Tibial artery (tissue), 4 donors: ENCODE measurements at regions not wholly inside any gene's neighbourhood (a gene's known extent, or its start where the extent isn't known, plus 50 kb on each side); places are given as distances from the start of the nearest gene placed in this dataset.

ENCODE experiments used
- DNase-seq, 2 donors: peaks; one replicate each; pipeline ENCODE4 v3.0.0-alpha.2; 2019
- H3K27ac ChIP-seq, 2 donors: fragments of 200-600 bp; sonication (generic) in 1 of 2; 1 replicate in 1 of 2; 2 replicates in 1 of 2; pipeline ENCODE4 v1.5.1; 2018 to 2019; ENCODE audit warnings: mild to moderate bottlenecking in 1 of 2
- H3K27me3 ChIP-seq, 2 donors: fragments of 200-600 bp; sonication (generic) in 1 of 2; one replicate each; pipeline versions ENCODE4 v1.5.1 to v1.6.0; 2016 to 2019
- H3K36me3 ChIP-seq, 3 donors: fragments of 200-600 bp; sonication (generic) in 2 of 3; one replicate each; pipeline ENCODE4 v1.5.1; 2016 to 2019; ENCODE audit warnings: mild to moderate bottlenecking in 2 of 3
- H3K4me1 ChIP-seq, 4 donors: fragments of 200-600 bp; sonication (generic) in 2 of 4; 1 replicate in 3 of 4; 2 replicates in 1 of 4; pipeline ENCODE4 v1.5.1; 2016 to 2019
- H3K4me3 ChIP-seq, 2 donors: fragments of 200-600 bp; sonication (generic) in 1 of 2; 1 replicate in 1 of 2; 2 replicates in 1 of 2; pipeline ENCODE4 v1.5.1; 2018 to 2019; ENCODE audit warnings: mild to moderate bottlenecking in 2 of 2
- H3K9me3 ChIP-seq, 3 donors: fragments of 200-600 bp; sonication (generic) in 1 of 3; one replicate each; pipeline ENCODE4 v1.5.1; 2016 to 2019
- intact Hi-C: fragments of 100-400 bp; cut with DNase I; formaldehyde crosslinking; loops from one replicate; pipeline ENCODE4 v1.15.0; 2023; ENCODE audit warnings: low total_unique reads
- TF ChIP-seq, protein P1 (sequence below), 2 experiments: fragments of 200-600 bp in 1 of 2; fragments of 450-650 bp in 1 of 2; IDR thresholded peaks; one replicate each; pipeline ENCODE4 v1.5.1; 2017 to 2019; ENCODE audit warnings: antibody characterized with exemption in 2 of 2, mild to moderate bottlenecking in 1 of 2, moderate library complexity in 1 of 2

- no peak overlapping the region for H3K27ac ChIP-seq
- H3K27me3 ChIP-seq, result no peaks in the 10 kb centered on the region
- H3K4me3 ChIP-seq, result no peak overlapping the region
- H3K36me3 ChIP-seq, result no peaks in the 10 kb centered on the region
- TF ChIP-seq, protein P1, sequence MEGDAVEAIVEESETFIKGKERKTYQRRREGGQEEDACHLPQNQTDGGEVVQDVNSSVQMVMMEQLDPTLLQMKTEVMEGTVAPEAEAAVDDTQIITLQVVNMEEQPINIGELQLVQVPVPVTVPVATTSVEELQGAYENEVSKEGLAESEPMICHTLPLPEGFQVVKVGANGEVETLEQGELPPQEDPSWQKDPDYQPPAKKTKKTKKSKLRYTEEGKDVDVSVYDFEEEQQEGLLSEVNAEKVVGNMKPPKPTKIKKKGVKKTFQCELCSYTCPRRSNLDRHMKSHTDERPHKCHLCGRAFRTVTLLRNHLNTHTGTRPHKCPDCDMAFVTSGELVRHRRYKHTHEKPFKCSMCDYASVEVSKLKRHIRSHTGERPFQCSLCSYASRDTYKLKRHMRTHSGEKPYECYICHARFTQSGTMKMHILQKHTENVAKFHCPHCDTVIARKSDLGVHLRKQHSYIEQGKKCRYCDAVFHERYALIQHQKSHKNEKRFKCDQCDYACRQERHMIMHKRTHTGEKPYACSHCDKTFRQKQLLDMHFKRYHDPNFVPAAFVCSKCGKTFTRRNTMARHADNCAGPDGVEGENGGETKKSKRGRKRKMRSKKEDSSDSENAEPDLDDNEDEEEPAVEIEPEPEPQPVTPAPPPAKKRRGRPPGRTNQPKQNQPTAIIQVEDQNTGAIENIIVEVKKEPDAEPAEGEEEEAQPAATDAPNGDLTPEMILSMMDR (IDR thresholded peaks at IDR 0.05), result no peak
- no peak for DNase-seq
- no peaks in the 10 kb centered on the region for H3K4me1 ChIP-seq
- no peaks in the 10 kb centered on the region for H3K9me3 ChIP-seq
- intact Hi-C loops, result no loop called here
Measured at GRCh38 chr1:103348136-103348535, 177.4 kb upstream of the RNPC3 start.

- Histone ChIP-seq H3K4me3 (no peak overlapping the region), H3K4me1 (no peaks in the 10 kb centered on the region), H3K27me3 (no peaks in the 10 kb centered on the region), H3K27ac (no peak overlapping the region), H3K36me3 (no peaks in the 10 kb centered on the region), H3K9me3 (no peaks in the 10 kb centered on the region)
- intact Hi-C loops, result no loop called here
- no peak for DNase-seq
- TF ChIP-seq, protein P1 (IDR thresholded peaks at IDR 0.05), result no peak
Measured at GRCh38 chr1:103344930-103345329, 180.6 kb upstream of the RNPC3 start.

- intact Hi-C loops, result no loop called here
- H3K27ac ChIP-seq, result no peak overlapping the region
- H3K4me3 ChIP-seq, result no peak overlapping the region
- TF ChIP-seq, protein P1 (IDR thresholded peaks at IDR 0.05), result no peak
- DNase-seq, result no peak
- H3K27me3 ChIP-seq, result no peaks in the 10 kb centered on the region
- H3K36me3 ChIP-seq, result no peaks in the 10 kb centered on the region
- H3K9me3 ChIP-seq, result no peaks in the 10 kb centered on the region
- no peaks in the 10 kb centered on the region for H3K4me1 ChIP-seq
Measured at GRCh38 chr1:103341377-103341880, 184.1 kb upstream of the RNPC3 start.

DNA sequence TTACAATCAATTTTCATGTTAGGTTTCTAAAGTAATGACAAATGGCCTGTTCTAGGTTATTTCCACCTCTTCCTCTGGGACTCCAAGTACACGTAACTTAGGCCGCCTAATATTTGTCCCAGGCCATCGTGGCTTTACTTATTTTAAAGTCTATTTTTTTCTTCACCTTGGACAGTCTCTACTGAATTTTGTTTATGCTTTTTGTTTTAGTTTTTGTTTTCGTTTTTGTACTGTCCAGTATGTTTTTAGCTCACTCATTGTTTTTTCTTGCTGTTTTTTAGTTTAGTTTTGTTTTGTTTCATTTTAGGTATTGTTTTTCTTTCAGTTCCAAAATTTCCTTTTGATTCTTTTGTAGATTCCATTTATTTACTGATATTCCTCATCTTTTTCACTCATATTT is 187.7 kb upstream of the RNPC3 start:
- no peak overlapping the region for H3K4me3 ChIP-seq
- H3K27me3 ChIP-seq, result no peaks in the 10 kb centered on the region
- no peaks in the 10 kb centered on the region for H3K4me1 ChIP-seq
- no peaks in the 10 kb centered on the region for H3K9me3 ChIP-seq
- H3K27ac ChIP-seq, result no peak overlapping the region
- TF ChIP-seq, protein P1 (IDR thresholded peaks at IDR 0.05), result no peak
- DNase-seq, result no peak
- H3K36me3 ChIP-seq, result no peaks in the 10 kb centered on the region
- intact Hi-C loops, result no loop called here

- no peaks in the 10 kb centered on the region for H3K36me3 ChIP-seq
- TF ChIP-seq, protein P1 (IDR thresholded peaks at IDR 0.05), result no peak
- DNase-seq, result no peak
- no peak overlapping the region for H3K4me3 ChIP-seq
- no peaks in the 10 kb centered on the region for H3K27me3 ChIP-seq
- no peaks in the 10 kb centered on the region for H3K9me3 ChIP-seq
- H3K27ac ChIP-seq, result no peak overlapping the region
- H3K4me1 ChIP-seq, result no peaks in the 10 kb centered on the region
- intact Hi-C loops, result no loop called here
Measured at GRCh38 chr1:103336408-103336807, 189.1 kb upstream of the RNPC3 start.

- Histone ChIP-seq H3K27me3 (no peaks in the 10 kb centered on the region), H3K4me3 (no peak overlapping the region), H3K4me1 (no peaks in the 10 kb centered on the region), H3K27ac (no peak overlapping the region), H3K9me3 (no peaks in the 10 kb centered on the region), H3K36me3 (no peaks in the 10 kb centered on the region)
- intact Hi-C loops, result no loop called here
- no peak for DNase-seq
- TF ChIP-seq, protein P1 (IDR thresholded peaks at IDR 0.05), result no peak
Measured at GRCh38 chr1:103333141-103333540, 192.4 kb upstream of the RNPC3 start.
